ENCODE measurements at regions not wholly inside any gene's neighbourhood (a gene's known extent, or its start where the extent isn't known, plus 50 kb on each side); places are given as distances from the start of the nearest gene placed in this dataset.
"Not testable (repeated sequence)": the region's sequence is repeated elsewhere in the genome, so short reads cannot be mapped to it uniquely, and the experiment has no call there.

DNA sequence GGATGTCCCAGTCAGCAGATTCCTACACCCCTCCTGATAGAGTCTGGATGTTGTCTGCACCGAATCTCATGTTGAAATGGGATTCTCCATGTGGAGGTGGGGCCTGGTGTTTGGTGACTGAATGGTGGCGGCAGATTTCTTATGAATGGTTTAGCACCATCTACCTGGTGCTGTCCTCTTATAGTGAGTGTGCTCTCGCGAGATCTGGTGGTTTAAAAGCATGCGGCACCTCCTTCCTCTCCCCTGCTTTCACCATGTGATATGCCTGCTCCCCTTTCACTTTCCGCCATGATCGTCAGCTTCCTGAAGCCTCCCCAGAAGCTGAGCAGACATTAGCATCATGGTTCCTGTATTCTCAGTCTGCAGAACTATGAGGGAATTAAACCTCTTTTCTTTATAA is 135.2 kb upstream of the SLC6A11 start:
- Mint-ChIP-seq H3K36me3 (no peaks in the 10 kb centered on the region), H3K9me3 (no peaks in the 10 kb centered on the region), H3K4me3 (no peak overlapping the region), H3K4me1 (no peaks in the 10 kb centered on the region), H3K27ac (no peak overlapping the region), H3K27me3 (peaks cover 5 to 19% of the 10 kb centered on the region in 2 donors)
- Histone ChIP-seq H3K27me3 (ENCODE audit: insufficient read depth, low read length, poor library complexity, severe bottlenecking) (no peaks in the 10 kb centered on the region), H3K4me3 (ENCODE audit: low read length) (no peak overlapping the region), H3K27ac (ENCODE audit: low read depth, low read length) (no peak overlapping the region), H3K36me3 (ENCODE audit: insufficient read depth, low read length) (no peaks in the 10 kb centered on the region), H3K9me3 (ENCODE audit: low read length) (no peaks in the 10 kb centered on the region), H3K4me1 (ENCODE audit: insufficient read depth, low read length) (no peaks in the 10 kb centered on the region)
- ChIA-PET POLR2A (no interaction called here), CTCF (no interaction called here)
- no peak for DNase-seq

DNA sequence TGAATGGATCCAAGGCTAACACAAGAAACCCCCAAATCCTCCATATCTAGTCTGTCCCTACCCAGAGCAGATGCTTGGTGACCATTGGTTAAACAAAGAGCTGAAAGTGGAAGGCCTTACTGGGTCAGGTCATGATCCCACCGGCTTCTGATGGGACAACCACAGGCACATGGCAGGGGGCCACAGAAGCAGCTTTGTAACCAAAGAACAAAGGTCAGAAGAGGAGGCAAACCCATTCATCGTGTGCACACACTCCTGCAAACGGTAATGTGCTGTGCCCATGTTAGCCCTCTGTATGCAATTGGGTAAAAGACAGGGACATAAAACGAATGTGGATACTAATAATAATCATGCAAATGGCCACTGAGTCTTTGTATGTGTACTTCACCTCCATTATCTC is 133.3 kb upstream of the SLC6A11 start:
- ChIA-PET CTCF (no interaction called here), POLR2A (no interaction called here)
- H3K27me3 Mint-ChIP-seq = peaks cover 5 to 14% of the 10 kb centered on the region in 2 donors
- Histone ChIP-seq H3K27me3 (ENCODE audit: insufficient read depth, low read length, poor library complexity, severe bottlenecking) (no peaks in the 10 kb centered on the region), H3K4me3 (ENCODE audit: low read length) (no peak overlapping the region), H3K4me1 (ENCODE audit: insufficient read depth, low read length) (no peaks in the 10 kb centered on the region), H3K27ac (ENCODE audit: low read depth, low read length) (no peak overlapping the region), H3K36me3 (ENCODE audit: insufficient read depth, low read length) (no peaks in the 10 kb centered on the region), H3K9me3 (ENCODE audit: low read length) (no peaks in the 10 kb centered on the region)
- H3K36me3 Mint-ChIP-seq = no peaks in the 10 kb centered on the region
- H3K4me1 Mint-ChIP-seq = no peaks in the 10 kb centered on the region
- no peak overlapping the region for H3K27ac Mint-ChIP-seq
- no peak for DNase-seq
- no peaks in the 10 kb centered on the region for H3K9me3 Mint-ChIP-seq
- no peak overlapping the region for H3K4me3 Mint-ChIP-seq

DNA sequence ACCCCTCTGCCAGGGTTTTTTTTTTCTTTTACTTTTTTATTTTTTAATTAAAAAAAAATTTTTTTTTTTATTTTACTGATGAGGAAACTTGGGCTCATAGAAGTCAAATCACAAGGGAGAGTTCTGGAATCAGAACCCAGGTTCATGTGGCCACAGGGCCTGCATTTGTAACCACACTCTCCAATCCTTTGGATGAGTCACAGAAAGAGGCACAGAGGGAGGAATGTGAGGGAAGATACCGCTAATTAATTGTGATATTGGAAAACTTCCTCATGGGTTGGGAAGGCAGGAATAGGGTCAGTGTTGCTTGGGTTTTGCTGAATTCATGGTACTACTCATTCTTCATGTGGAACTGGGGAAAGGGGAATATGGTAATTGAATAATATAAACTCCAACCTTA is 132.9 kb upstream of the SLC6A11 start:
- H3K4me3 Mint-ChIP-seq = no peak overlapping the region
- no peaks in the 10 kb centered on the region for H3K4me1 Mint-ChIP-seq
- H3K27ac Mint-ChIP-seq = no peak overlapping the region
- H3K36me3 Mint-ChIP-seq = no peaks in the 10 kb centered on the region
- no peak for DNase-seq
- H3K9me3 Mint-ChIP-seq = no peaks in the 10 kb centered on the region
- no peaks in the 10 kb centered on the region for H3K9me3 ChIP-seq (ENCODE audit: low read length)
- H3K36me3 ChIP-seq (ENCODE audit: insufficient read depth, low read length) = no peaks in the 10 kb centered on the region
- ChIA-PET CTCF (no interaction called here), POLR2A (no interaction called here)
- no peak overlapping the region for H3K4me3 ChIP-seq (ENCODE audit: low read length)
- no peaks in the 10 kb centered on the region for H3K27me3 ChIP-seq (ENCODE audit: insufficient read depth, low read length, poor library complexity, severe bottlenecking)
- H3K27ac ChIP-seq (ENCODE audit: low read depth, low read length) = no peak overlapping the region
- H3K27me3 Mint-ChIP-seq = peaks cover 5 to 17% of the 10 kb centered on the region in 2 donors
- no peaks in the 10 kb centered on the region for H3K4me1 ChIP-seq (ENCODE audit: insufficient read depth, low read length)

DNA sequence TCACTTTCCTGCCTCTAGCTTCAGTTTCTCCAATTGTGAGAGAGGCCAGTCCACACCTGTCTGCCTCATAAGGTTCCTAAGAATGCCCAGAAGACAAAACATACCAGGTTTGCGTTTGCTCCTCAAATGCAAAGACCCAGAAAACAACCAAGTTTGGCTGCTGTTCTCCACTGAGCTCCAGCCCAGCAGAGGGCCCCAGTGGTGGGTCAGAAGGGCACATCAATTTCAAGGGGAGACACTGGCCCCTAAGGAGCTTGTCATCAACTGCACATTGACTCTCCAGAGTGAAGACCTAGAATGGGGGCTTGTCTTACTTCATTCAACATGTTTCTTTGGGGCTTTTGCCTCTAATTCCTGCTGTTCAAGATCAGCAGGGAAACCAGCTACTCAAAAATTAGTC is 127.9 kb upstream of the SLC6A11 start:
- H3K36me3 ChIP-seq (ENCODE audit: insufficient read depth, low read length) = no peaks in the 10 kb centered on the region
- CTCF ChIA-PET = no interaction called here

DNA sequence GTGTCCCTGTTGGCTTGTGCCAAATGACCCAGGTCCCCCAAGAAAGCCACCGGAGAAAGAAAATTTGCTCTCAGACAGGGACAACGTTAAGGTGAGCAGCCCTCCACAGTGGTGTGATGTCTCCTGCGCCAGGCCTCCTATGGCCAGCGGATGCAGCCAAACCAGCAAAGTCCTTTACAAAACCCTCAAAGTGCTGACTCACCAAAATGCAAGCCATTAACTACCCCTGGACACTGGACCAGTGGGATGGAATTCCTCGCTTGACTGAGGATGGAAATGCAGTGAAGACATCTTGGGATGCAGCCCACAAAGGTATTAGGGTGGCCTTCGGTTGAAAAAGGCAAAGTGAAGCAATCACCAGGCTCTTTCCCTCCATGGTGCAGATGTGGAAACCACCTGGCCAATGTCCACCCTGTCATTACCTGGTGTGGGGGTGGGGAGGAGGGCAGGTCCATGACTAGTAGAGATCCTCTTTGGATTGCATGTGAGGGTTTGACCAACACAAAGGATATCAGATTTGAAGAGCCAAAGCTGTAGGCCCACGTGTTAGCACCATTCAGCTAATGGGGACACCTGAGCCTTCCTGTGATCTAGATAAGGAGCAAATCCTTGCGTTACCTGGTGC is 127.4 kb upstream of the SLC6A11 start:
- Mint-ChIP-seq H3K4me1 (no peaks in the 10 kb centered on the region), H3K9me3 (no peaks in the 10 kb centered on the region), H3K27me3 (peaks cover 11 to 22% of the 10 kb centered on the region in 2 donors), H3K27ac (no peak overlapping the region), H3K4me3 (no peak overlapping the region), H3K36me3 (no peaks in the 10 kb centered on the region)
- Histone ChIP-seq H3K27me3 (ENCODE audit: insufficient read depth, low read length, poor library complexity, severe bottlenecking) (no peaks in the 10 kb centered on the region), H3K27ac (ENCODE audit: low read depth, low read length) (no peak overlapping the region), H3K4me3 (ENCODE audit: low read length) (no peak overlapping the region), H3K9me3 (ENCODE audit: low read length) (no peaks in the 10 kb centered on the region), H3K4me1 (ENCODE audit: insufficient read depth, low read length) (no peaks in the 10 kb centered on the region), H3K36me3 (ENCODE audit: insufficient read depth, low read length) (no peaks in the 10 kb centered on the region)
- POLR2A ChIA-PET = no interaction called here
- CTCF ChIA-PET = no interaction called here
- no peak for DNase-seq

More for the DNA sequence above, 127.9 kb upstream of the SLC6A11 start:
- no peak overlapping the region for H3K27ac Mint-ChIP-seq
- peaks cover 11 to 22% of the 10 kb centered on the region in 2 donors for H3K27me3 Mint-ChIP-seq
- no peaks in the 10 kb centered on the region for H3K4me1 ChIP-seq (ENCODE audit: insufficient read depth, low read length)
- H3K27me3 ChIP-seq (ENCODE audit: insufficient read depth, low read length, poor library complexity, severe bottlenecking) = no peaks in the 10 kb centered on the region
- no peaks in the 10 kb centered on the region for H3K36me3 Mint-ChIP-seq
- no peak for DNase-seq
- POLR2A ChIA-PET = no interaction called here
- H3K27ac ChIP-seq (ENCODE audit: low read depth, low read length) = no peak overlapping the region
- H3K4me1 Mint-ChIP-seq = no peaks in the 10 kb centered on the region
- H3K4me3 Mint-ChIP-seq = no peak overlapping the region
- H3K9me3 ChIP-seq (ENCODE audit: low read length) = no peaks in the 10 kb centered on the region
- no peaks in the 10 kb centered on the region for H3K9me3 Mint-ChIP-seq
- H3K4me3 ChIP-seq (ENCODE audit: low read length) = no peak overlapping the region

DNA sequence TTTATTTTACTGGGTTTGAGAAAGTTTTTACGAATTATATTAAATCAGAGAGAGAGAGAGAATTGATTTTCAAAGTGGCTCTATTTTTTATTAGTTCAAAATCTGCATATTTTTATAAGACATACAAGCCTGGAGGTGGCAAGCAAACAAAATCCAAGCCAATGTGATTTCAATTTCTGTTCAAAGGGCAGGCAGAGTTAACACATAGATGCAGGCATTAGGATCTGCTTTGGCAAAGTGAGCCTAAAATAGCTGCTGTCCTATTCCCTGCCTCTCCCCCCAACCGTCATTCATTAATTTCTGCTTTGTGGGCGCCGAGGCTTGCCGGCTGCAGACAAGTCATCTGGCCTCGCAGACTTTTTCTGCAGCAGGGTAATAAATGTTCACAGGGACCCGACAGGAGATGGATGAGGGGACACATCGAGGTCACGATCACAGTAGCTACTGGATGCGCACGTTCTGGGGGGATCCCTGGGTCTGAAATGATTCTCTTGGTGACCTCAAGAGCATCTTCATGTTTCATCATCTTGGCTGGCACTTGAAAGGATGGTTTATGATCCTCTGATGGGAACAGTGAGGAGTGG is 123.9 kb upstream of the SLC6A11 start:
- Histone ChIP-seq H3K9me3 (ENCODE audit: low read length) (no peaks in the 10 kb centered on the region), H3K27ac (ENCODE audit: low read depth, low read length) (no peak overlapping the region), H3K4me1 (ENCODE audit: insufficient read depth, low read length) (no peaks in the 10 kb centered on the region), H3K27me3 (ENCODE audit: insufficient read depth, low read length, poor library complexity, severe bottlenecking) (no peaks in the 10 kb centered on the region), H3K4me3 (ENCODE audit: low read length) (no peak overlapping the region), H3K36me3 (ENCODE audit: insufficient read depth, low read length) (no peaks in the 10 kb centered on the region)
- H3K9me3 Mint-ChIP-seq = no peaks in the 10 kb centered on the region
- H3K36me3 Mint-ChIP-seq = no peaks in the 10 kb centered on the region
- no peak overlapping the region for H3K27ac Mint-ChIP-seq
- H3K4me1 Mint-ChIP-seq = no peaks in the 10 kb centered on the region
- H3K4me3 Mint-ChIP-seq = no peak overlapping the region
- DNase-seq = no peak
- POLR2A ChIA-PET = no interaction called here
- H3K27me3 Mint-ChIP-seq = peaks cover 8 to 16% of the 10 kb centered on the region in 2 donors
- CTCF ChIA-PET = no interaction called here

DNA sequence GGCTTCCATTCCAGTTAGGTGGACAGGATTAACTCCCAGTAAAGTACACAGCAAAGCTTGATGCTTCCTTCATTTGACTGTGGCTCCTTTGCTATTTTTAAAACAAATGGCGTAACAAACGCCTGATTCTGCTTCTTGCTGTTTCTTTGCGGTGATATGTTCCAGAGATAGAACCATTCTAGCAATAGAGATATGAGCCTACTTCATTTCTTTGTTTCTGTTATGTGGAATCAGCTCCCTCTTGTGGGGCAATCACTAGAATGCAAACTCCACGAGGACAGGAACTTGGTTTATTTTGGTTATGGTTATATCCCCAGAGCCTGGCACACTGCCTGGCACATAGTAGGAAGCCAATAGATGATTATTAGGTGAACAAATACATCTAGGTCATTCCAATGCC is 122.6 kb upstream of the SLC6A11 start:
- Histone ChIP-seq H3K36me3 (ENCODE audit: insufficient read depth, low read length) (no peaks in the 10 kb centered on the region), H3K27ac (ENCODE audit: low read depth, low read length) (no peak overlapping the region), H3K9me3 (ENCODE audit: low read length) (no peaks in the 10 kb centered on the region), H3K27me3 (ENCODE audit: insufficient read depth, low read length, poor library complexity, severe bottlenecking) (no peaks in the 10 kb centered on the region), H3K4me1 (ENCODE audit: insufficient read depth, low read length) (no peaks in the 10 kb centered on the region), H3K4me3 (ENCODE audit: low read length) (no peak overlapping the region)
- POLR2A ChIA-PET = no interaction called here
- Mint-ChIP-seq H3K9me3 (no peaks in the 10 kb centered on the region), H3K27me3 (peaks cover 6 to 18% of the 10 kb centered on the region in 2 donors), H3K4me1 (no peaks in the 10 kb centered on the region), H3K4me3 (no peak overlapping the region), H3K27ac (no peak overlapping the region), H3K36me3 (no peaks in the 10 kb centered on the region)
- DNase-seq = no peak
- CTCF ChIA-PET = no interaction called here

DNA sequence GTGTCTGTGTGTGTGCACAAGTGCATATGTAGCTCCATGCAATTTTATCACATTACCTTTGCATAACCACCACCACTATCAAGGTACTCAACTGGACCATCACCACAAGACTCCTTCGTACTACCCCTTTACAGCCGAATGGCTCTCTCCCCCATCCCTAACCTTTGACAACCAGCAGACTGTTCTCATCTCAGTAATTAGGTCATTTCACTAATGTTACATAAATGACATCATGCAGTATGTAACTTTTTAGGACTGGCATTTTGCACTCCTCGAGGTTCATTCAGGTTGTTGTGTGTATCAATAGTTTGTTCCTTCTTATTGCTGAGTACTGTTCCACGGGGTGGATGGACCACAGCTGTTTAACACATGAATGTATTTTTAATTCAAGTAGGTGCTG is 121.8 kb upstream of the SLC6A11 start:
- ChIA-PET POLR2A (no interaction called here), CTCF (no interaction called here)
- H3K27ac ChIP-seq (ENCODE audit: low read depth, low read length) = no peak overlapping the region
- H3K9me3 Mint-ChIP-seq = no peaks in the 10 kb centered on the region
- no peaks in the 10 kb centered on the region for H3K36me3 Mint-ChIP-seq
- H3K4me3 ChIP-seq (ENCODE audit: low read length) = no peak overlapping the region
- peaks cover 6 to 22% of the 10 kb centered on the region in 2 donors for H3K27me3 Mint-ChIP-seq
- peak overlapping the region in 1 of 8 donors; percentile 5 for H3K27ac Mint-ChIP-seq
- no peak for DNase-seq
- no peaks in the 10 kb centered on the region for H3K9me3 ChIP-seq (ENCODE audit: low read length)
- H3K4me1 ChIP-seq (ENCODE audit: insufficient read depth, low read length) = no peaks in the 10 kb centered on the region
- H3K4me1 Mint-ChIP-seq = no peaks in the 10 kb centered on the region
- H3K27me3 ChIP-seq (ENCODE audit: insufficient read depth, low read length, poor library complexity, severe bottlenecking) = no peaks in the 10 kb centered on the region
- H3K4me3 Mint-ChIP-seq = no peak overlapping the region
- no peaks in the 10 kb centered on the region for H3K36me3 ChIP-seq (ENCODE audit: insufficient read depth, low read length)

DNA sequence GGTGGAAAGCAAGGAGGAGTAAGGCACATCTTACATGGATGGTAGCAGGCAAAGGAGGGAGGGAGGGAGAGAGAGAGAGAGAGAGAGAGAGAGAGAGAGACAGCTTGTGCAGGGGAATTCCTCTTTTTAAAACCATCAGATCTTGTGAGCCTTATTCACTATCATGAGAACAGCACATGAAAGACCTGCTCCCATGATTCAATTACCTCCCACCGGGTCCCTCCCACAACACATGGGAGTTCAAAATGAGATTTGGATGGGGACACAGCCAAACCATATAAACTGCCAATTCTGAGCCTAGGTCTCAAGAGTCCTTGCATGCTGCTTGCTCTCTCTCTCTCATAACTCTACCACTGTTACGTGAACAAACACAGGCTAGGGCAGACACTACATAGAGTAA is 120.8 kb upstream of the SLC6A11 start:
- H3K4me1 Mint-ChIP-seq; DNase-seq; H3K4me1 ChIP-seq (ENCODE audit: insufficient read depth, low read length); H3K9me3 ChIP-seq (ENCODE audit: low read length); H3K36me3 Mint-ChIP-seq; H3K4me3 Mint-ChIP-seq; H3K27ac ChIP-seq (ENCODE audit: low read depth, low read length); H3K27ac Mint-ChIP-seq; H3K27me3 ChIP-seq (ENCODE audit: insufficient read depth, low read length, poor library complexity, severe bottlenecking); H3K4me3 ChIP-seq (ENCODE audit: low read length); CTCF ChIA-PET; H3K9me3 Mint-ChIP-seq; H3K36me3 ChIP-seq (ENCODE audit: insufficient read depth, low read length); POLR2A ChIA-PET: not testable (repeated sequence)
- peaks cover 6 to 25% of the 10 kb centered on the region in 2 donors for H3K27me3 Mint-ChIP-seq

All from CD8-positive, alpha-beta memory T cell (primary cell).